ENCODE measurements at regions not wholly inside any gene's neighbourhood (a gene's known extent, or its start where the extent isn't known, plus 50 kb on each side); places are given as distances from the start of the nearest gene placed in this dataset.

GRCh38 chr1:193538003-193538354 lies 351.6 kb upstream of the B3GALT2 start:
- Mint-ChIP-seq H3K4me3 (peak overlapping the region; percentile 44 to 51 (median 46)), H3K27ac (peak overlapping the region; percentile 84 to 86), H3K27me3 (no peaks in the 10 kb centered on the region), H3K4me1 (peaks cover 41 to 59% (median 56%) of the 10 kb centered on the region in 3 donors), H3K36me3 (no peaks in the 10 kb centered on the region), H3K9me3 (peaks cover 0 to 3% (median 0%) of the 10 kb centered on the region in 3 donors)
- H3K4me1 ChIP-seq (ENCODE audit: control insufficient read depth in 1 of 2, extremely low read depth in 1 of 2, insufficient read depth in 2 of 2, low read length in 2 of 2), result peaks cover 0 to 11% of the 10 kb centered on the region in 2 experiments
- no peaks in the 10 kb centered on the region for H3K27me3 ChIP-seq (replicated peaks in 1 of 2; ENCODE audit: control insufficient read depth in 2 of 2, extremely low read depth in 1 of 2, insufficient read depth in 2 of 2, low read length in 1 of 2)
- ChIA-PET CTCF (no interaction called here), POLR2A (interaction anchor here in 1 of 2 donors (0.6 kb wide), 1 partner anchor 372 kb away, joined by 5 read pairs; no protein-coding TSS in a partner anchor)
- H3K27ac ChIP-seq (ENCODE audit: low read length), result peak overlapping the region; percentile 85
- WGBS (ENCODE audit: insufficient coverage), result 100% methylated on average over 1 of the region's 2 CpGs
- no peaks in the 10 kb centered on the region for H3K36me3 ChIP-seq (ENCODE audit: control insufficient read depth in 2 of 2, extremely low read depth in 1 of 2, insufficient read depth in 1 of 2, low read length in 1 of 2)
- H3K4me3 ChIP-seq (ENCODE audit: control insufficient read depth in 1 of 2, extremely low read depth in 1 of 2, low read length in 1 of 2), result peak overlapping the region in 1 of 2 donors; percentile 8
- ATAC-seq (replicated peaks in 1 of 4), result peak in 1 of 4 experiments; percentile 9
- H3K9me3 ChIP-seq, result no peaks in the 10 kb centered on the region
- DNase-seq, result peak in 1 of 35 experiments; percentile 15

GRCh38 chr1:193537266-193538002 lies 351.0 kb upstream of the B3GALT2 start:
- Histone ChIP-seq H3K36me3 (ENCODE audit: control insufficient read depth in 2 of 2, extremely low read depth in 1 of 2, insufficient read depth in 1 of 2, low read length in 1 of 2) (no peaks in the 10 kb centered on the region), H3K9me3 (no peaks in the 10 kb centered on the region), H3K27ac (ENCODE audit: low read length) (peak overlapping the region; percentile 85), H3K4me3 (ENCODE audit: control insufficient read depth in 1 of 2, extremely low read depth in 1 of 2, low read length in 1 of 2) (peak overlapping the region in 1 of 2 donors; percentile 8), H3K27me3 (replicated peaks in 1 of 2; ENCODE audit: control insufficient read depth in 2 of 2, extremely low read depth in 1 of 2, insufficient read depth in 2 of 2, low read length in 1 of 2) (no peaks in the 10 kb centered on the region), H3K4me1 (ENCODE audit: control insufficient read depth in 1 of 2, extremely low read depth in 1 of 2, insufficient read depth in 2 of 2, low read length in 2 of 2) (peaks cover 0 to 9% of the 10 kb centered on the region in 2 experiments)
- ChIA-PET POLR2A (no interaction called here), CTCF (no interaction called here)
- Mint-ChIP-seq H3K4me3 (peak overlapping the region; percentile 46 to 72 (median 53)), H3K27ac (peak overlapping the region; percentile 84 to 86), H3K27me3 (no peaks in the 10 kb centered on the region), H3K4me1 (peaks cover 41 to 54% (median 51%) of the 10 kb centered on the region in 3 donors), H3K9me3 (peaks cover 0 to 3% (median 0%) of the 10 kb centered on the region in 3 donors), H3K36me3 (no peaks in the 10 kb centered on the region)
- WGBS (ENCODE audit: insufficient coverage), result no CpG with 5 or more reads among the region's 7 CpGs
- peak; percentile 51 to 79 (median 70) for ATAC-seq (replicated peaks in 1 of 4)
- peak in 31 of 35 experiments; percentile 9 to 62 (median 31) for DNase-seq

- POLR2A ChIA-PET, result interaction anchor here in 1 of 2 donors (0.6 kb wide), 1 partner anchor 36 kb away, joined by 4 read pairs; no protein-coding TSS in a partner anchor
Observed at GRCh38 chr1:193533853-193534252, 347.4 kb upstream of the B3GALT2 start.

DNA sequence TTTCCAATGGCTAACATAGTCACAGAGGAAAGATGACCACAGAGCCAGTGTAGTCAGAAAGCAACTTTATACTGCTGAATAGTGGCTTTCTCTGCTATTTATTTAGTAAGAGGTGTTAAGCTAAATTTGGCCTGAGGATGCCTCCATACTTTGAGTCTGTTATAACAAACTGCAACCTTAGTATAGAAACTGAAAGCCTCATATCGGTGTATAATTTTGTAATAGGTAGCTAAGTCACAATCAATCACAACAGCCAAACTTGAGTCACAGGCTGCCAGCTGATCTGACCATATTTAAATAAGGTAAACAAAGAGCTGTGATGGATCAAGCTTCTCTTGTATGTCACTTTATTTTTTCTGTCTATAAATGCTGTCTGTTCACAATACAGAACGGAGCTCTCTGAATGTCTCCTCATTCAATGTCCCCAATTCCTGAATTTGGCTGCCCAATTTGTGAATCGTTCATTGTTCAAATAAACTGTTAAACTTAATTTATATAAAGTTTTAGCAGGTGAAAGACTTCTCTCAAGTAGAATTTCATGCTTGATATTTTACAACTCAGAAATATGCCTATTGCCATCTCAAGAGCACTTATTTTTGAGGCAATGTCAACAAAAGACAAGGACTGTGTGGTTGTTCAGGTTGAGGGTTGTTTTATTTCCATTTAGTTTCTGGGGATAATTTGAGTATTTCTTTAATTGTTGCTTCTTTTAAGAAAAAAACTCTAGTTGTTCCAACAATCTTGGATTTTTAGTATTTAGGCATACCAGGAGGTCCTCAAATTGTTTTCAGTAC lies 339.7 kb upstream of the B3GALT2 start:
- ChIA-PET POLR2A (interaction anchor here in 1 of 2 donors (1.0 kb wide), 1 partner anchor 14 kb away, joined by 5 read pairs; no protein-coding TSS in a partner anchor), CTCF (interaction anchor here in 1 of 2 donors (0.6 to 1.8 kb wide), 5 partner anchors 15 to 661 kb away, joined by 3 to 6 read pairs (median 3); no protein-coding TSS in a partner anchor)
- no CpG with 5 or more reads among the region's 3 CpGs for WGBS (ENCODE audit: insufficient coverage)
- H3K9me3 ChIP-seq, result no peaks in the 10 kb centered on the region
- no peaks in the 10 kb centered on the region for H3K36me3 ChIP-seq (ENCODE audit: control insufficient read depth in 2 of 2, extremely low read depth in 1 of 2, insufficient read depth in 1 of 2, low read length in 1 of 2)
- H3K4me1 ChIP-seq (ENCODE audit: control insufficient read depth in 1 of 2, extremely low read depth in 1 of 2, insufficient read depth in 2 of 2, low read length in 2 of 2), result no peaks in the 10 kb centered on the region
- H3K4me3 Mint-ChIP-seq, result no peak overlapping the region
- no peak for ATAC-seq (replicated peaks in 1 of 4)
- peaks cover 1 to 7% (median 5%) of the 10 kb centered on the region in 3 donors for H3K9me3 Mint-ChIP-seq
- peak overlapping the region in 1 of 2 donors; percentile 53 for H3K27ac Mint-ChIP-seq
- H3K27me3 ChIP-seq (replicated peaks in 1 of 2; ENCODE audit: control insufficient read depth in 2 of 2, extremely low read depth in 1 of 2, insufficient read depth in 2 of 2, low read length in 1 of 2), result no peaks in the 10 kb centered on the region
- DNase-seq, result no peak
- no peak overlapping the region for H3K4me3 ChIP-seq (ENCODE audit: control insufficient read depth in 1 of 2, extremely low read depth in 1 of 2, low read length in 1 of 2)
- peaks cover 0 to 2% (median 2%) of the 10 kb centered on the region in 3 donors for H3K4me1 Mint-ChIP-seq
- no peaks in the 10 kb centered on the region for H3K27me3 Mint-ChIP-seq
- no peak overlapping the region for H3K27ac ChIP-seq (ENCODE audit: low read length)
- H3K36me3 Mint-ChIP-seq, result peaks cover 6% of the 10 kb centered on the region

More at GRCh38 chr1:193533853-193534252, 347.4 kb upstream of the B3GALT2 start:
- CTCF ChIA-PET, result no interaction called here
- Mint-ChIP-seq H3K36me3 (peaks cover 11% of the 10 kb centered on the region), H3K4me1 (peaks cover 19 to 21% (median 20%) of the 10 kb centered on the region in 3 donors), H3K9me3 (peaks cover 1 to 12% (median 8%) of the 10 kb centered on the region in 3 donors), H3K4me3 (no peak overlapping the region), H3K27ac (peak overlapping the region in 1 of 2 donors; percentile 3), H3K27me3 (no peaks in the 10 kb centered on the region)
- H3K36me3 ChIP-seq (ENCODE audit: control insufficient read depth in 2 of 2, extremely low read depth in 1 of 2, insufficient read depth in 1 of 2, low read length in 1 of 2), result no peaks in the 10 kb centered on the region
- H3K27ac ChIP-seq (ENCODE audit: low read length), result no peak overlapping the region
- no peaks in the 10 kb centered on the region for H3K9me3 ChIP-seq
- WGBS (ENCODE audit: insufficient coverage), result no CpG with 5 or more reads among the region's 6 CpGs
- peaks cover 0 to 6% of the 10 kb centered on the region in 2 experiments for H3K4me1 ChIP-seq (ENCODE audit: control insufficient read depth in 1 of 2, extremely low read depth in 1 of 2, insufficient read depth in 2 of 2, low read length in 2 of 2)
- DNase-seq (no peak), ATAC-seq (replicated peaks in 1 of 4) (no peak)
- H3K27me3 ChIP-seq (replicated peaks in 1 of 2; ENCODE audit: control insufficient read depth in 2 of 2, extremely low read depth in 1 of 2, insufficient read depth in 2 of 2, low read length in 1 of 2), result no peaks in the 10 kb centered on the region
- no peak overlapping the region for H3K4me3 ChIP-seq (ENCODE audit: control insufficient read depth in 1 of 2, extremely low read depth in 1 of 2, low read length in 1 of 2)

DNA sequence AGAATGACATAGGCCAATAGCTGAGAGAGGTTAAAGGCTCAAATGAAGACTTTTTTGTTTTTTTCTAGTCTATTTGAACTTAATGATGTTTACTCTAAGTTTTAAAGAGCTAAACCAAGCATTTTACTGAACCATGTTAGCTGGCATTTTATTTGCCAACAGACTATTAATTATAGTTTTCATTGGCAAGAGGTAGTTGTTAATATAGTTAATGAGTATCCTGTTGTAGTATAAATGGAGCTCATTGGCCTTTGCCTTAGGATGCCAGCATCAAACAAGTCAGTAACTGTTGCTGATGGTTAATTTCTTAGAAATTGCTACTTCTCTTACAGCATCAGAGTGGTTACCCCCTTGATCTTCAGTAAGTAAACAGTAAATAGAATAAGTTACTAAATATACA lies 339.0 kb upstream of the B3GALT2 start:
- no peaks in the 10 kb centered on the region for H3K9me3 ChIP-seq
- ATAC-seq (replicated peaks in 1 of 4) (no peak), DNase-seq (no peak)
- Mint-ChIP-seq H3K4me1 (peaks cover 0 to 2% (median 2%) of the 10 kb centered on the region in 3 donors), H3K27me3 (no peaks in the 10 kb centered on the region), H3K36me3 (peaks cover 2% of the 10 kb centered on the region), H3K4me3 (no peak overlapping the region), H3K9me3 (peaks cover 0 to 1% (median under 1%) of the 10 kb centered on the region in 3 donors), H3K27ac (peak overlapping the region; percentile 6 to 53)
- ChIA-PET POLR2A (interaction anchor here in 1 of 2 donors (1.0 kb wide), 1 partner anchor 14 kb away, joined by 5 read pairs; no protein-coding TSS in a partner anchor), CTCF (interaction anchor here in 1 of 2 donors (0.6 to 1.8 kb wide), 4 partner anchors 15 to 661 kb away, joined by 3 to 6 read pairs (median 3); no protein-coding TSS in a partner anchor)
- no peak overlapping the region for H3K4me3 ChIP-seq (ENCODE audit: control insufficient read depth in 1 of 2, extremely low read depth in 1 of 2, low read length in 1 of 2)
- H3K4me1 ChIP-seq (ENCODE audit: control insufficient read depth in 1 of 2, extremely low read depth in 1 of 2, insufficient read depth in 2 of 2, low read length in 2 of 2), result no peaks in the 10 kb centered on the region
- no peaks in the 10 kb centered on the region for H3K27me3 ChIP-seq (replicated peaks in 1 of 2; ENCODE audit: control insufficient read depth in 2 of 2, extremely low read depth in 1 of 2, insufficient read depth in 2 of 2, low read length in 1 of 2)
- H3K27ac ChIP-seq (ENCODE audit: low read length), result no peak overlapping the region
- no peaks in the 10 kb centered on the region for H3K36me3 ChIP-seq (ENCODE audit: control insufficient read depth in 2 of 2, extremely low read depth in 1 of 2, insufficient read depth in 1 of 2, low read length in 1 of 2)

DNA sequence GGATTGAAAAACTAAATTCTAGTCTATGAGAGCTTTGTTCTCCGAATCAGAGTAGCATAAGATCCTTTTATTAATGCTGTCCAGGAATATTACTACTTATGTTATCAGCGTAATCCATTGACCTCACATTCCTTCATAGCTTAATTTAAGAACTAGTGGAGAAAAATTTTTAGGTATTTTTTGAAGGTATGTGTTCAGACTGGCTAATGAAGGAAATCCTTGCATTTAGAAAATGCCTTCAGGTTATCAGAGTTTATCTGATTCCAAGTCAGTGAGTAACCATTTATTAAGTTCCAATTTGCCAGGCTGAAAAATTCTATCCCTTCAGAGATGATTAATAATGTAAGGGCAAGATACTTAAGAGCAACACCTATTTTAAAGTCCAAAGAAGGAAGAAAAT lies 338.2 kb upstream of the B3GALT2 start:
- H3K9me3 ChIP-seq, result no peaks in the 10 kb centered on the region
- H3K27me3 ChIP-seq (replicated peaks in 1 of 2; ENCODE audit: control insufficient read depth in 2 of 2, extremely low read depth in 1 of 2, insufficient read depth in 2 of 2, low read length in 1 of 2), result no peaks in the 10 kb centered on the region
- H3K27ac ChIP-seq (ENCODE audit: low read length), result no peak overlapping the region
- H3K4me3 ChIP-seq (ENCODE audit: control insufficient read depth in 1 of 2, extremely low read depth in 1 of 2, low read length in 1 of 2), result no peak overlapping the region
- peaks cover 9% of the 10 kb centered on the region for H3K36me3 Mint-ChIP-seq
- DNase-seq (no peak), ATAC-seq (replicated peaks in 1 of 4) (no peak)
- POLR2A ChIA-PET, result interaction anchor here in 1 of 2 donors (0.6 kb wide), 1 partner anchor 1292 kb away, joined by 3 read pairs; no protein-coding TSS in a partner anchor
- H3K36me3 ChIP-seq (ENCODE audit: control insufficient read depth in 2 of 2, extremely low read depth in 1 of 2, insufficient read depth in 1 of 2, low read length in 1 of 2), result no peaks in the 10 kb centered on the region
- H3K27ac Mint-ChIP-seq, result peak overlapping the region in 1 of 2 donors; percentile 7
- no peak overlapping the region for H3K4me3 Mint-ChIP-seq
- H3K27me3 Mint-ChIP-seq, result no peaks in the 10 kb centered on the region
- no CpG with 5 or more reads among the region's 2 CpGs for WGBS (ENCODE audit: insufficient coverage)
- peaks cover 0 to 2% (median 2%) of the 10 kb centered on the region in 3 donors for H3K4me1 Mint-ChIP-seq
- CTCF ChIA-PET, result interaction anchor here in 1 of 2 donors (1.4 to 1.8 kb wide), 2 partner anchors 16 to 34 kb away, joined by 3 to 6 read pairs; no protein-coding TSS in a partner anchor
- no peaks in the 10 kb centered on the region for H3K4me1 ChIP-seq (ENCODE audit: control insufficient read depth in 1 of 2, extremely low read depth in 1 of 2, insufficient read depth in 2 of 2, low read length in 2 of 2)
- peaks cover 0 to 1% (median under 1%) of the 10 kb centered on the region in 3 donors for H3K9me3 Mint-ChIP-seq

All from T-cell (primary cell).